Stromal cell of bone marrow (primary cell): ENCODE measurements at regions not wholly inside any gene's neighbourhood (a gene's known extent, or its start where the extent isn't known, plus 50 kb on each side); places are given as distances from the start of the nearest gene placed in this dataset.

Source experiments
- DNase-seq: peaks from one replicate; pipeline ENCODE4 v3.0.0-alpha.2; 2012; ENCODE audit warnings: low read depth

- DNase-seq: no peak
Measured at GRCh38 chr2:240298803-240299709, 136.4 kb upstream of the GPC1 start.

- DNase-seq: no peak
Measured at GRCh38 chr2:240299710-240300068, 135.8 kb upstream of the GPC1 start.

- DNase-seq: no peak
Measured at GRCh38 chr2:240300261-240300821, 135.1 kb upstream of the GPC1 start.

GRCh38 chr2:240300840-240301239 lies 134.6 kb upstream of the GPC1 start:
- DNase-seq: no peak

GRCh38 chr2:240301256-240301795 lies 134.1 kb upstream of the GPC1 start:
- DNase-seq: no peak

GRCh38 chr2:240302041-240302440 lies 133.4 kb upstream of the GPC1 start:
- no peak for DNase-seq

GRCh38 chr2:240302933-240303595 lies 132.4 kb upstream of the GPC1 start:
- DNase-seq: no peak

- no peak for DNase-seq
Measured at GRCh38 chr2:240303896-240304745, 131.3 kb upstream of the GPC1 start.

GRCh38 chr2:240304746-240305161 lies 130.7 kb upstream of the GPC1 start:
- DNase-seq: no peak

- DNase-seq: no peak
Measured at GRCh38 chr2:240305369-240305962, 130.0 kb upstream of the GPC1 start.

GRCh38 chr2:240306185-240306584 lies 129.3 kb upstream of the GPC1 start:
- DNase-seq: no peak

- DNase-seq: no peak
Measured at GRCh38 chr2:240308111-240308651, 127.3 kb upstream of the GPC1 start.

GRCh38 chr2:240309214-240309613 lies 126.2 kb upstream of the GPC1 start:
- DNase-seq: no peak

- no peak for DNase-seq
Measured at GRCh38 chr2:240310201-240310600, 125.3 kb upstream of the GPC1 start.

- no peak for DNase-seq
Measured at GRCh38 chr2:240310645-240311044, 124.8 kb upstream of the GPC1 start.

GRCh38 chr2:240311821-240312220 lies 123.6 kb upstream of the GPC1 start:
- DNase-seq: no peak

- DNase-seq: no peak
Measured at GRCh38 chr2:240319221-240319854, 116.1 kb upstream of the GPC1 start.

GRCh38 chr2:240319855-240320203 lies 115.6 kb upstream of the GPC1 start:
- no peak for DNase-seq

GRCh38 chr2:240320204-240320993 lies 115.1 kb upstream of the GPC1 start:
- DNase-seq: peak; percentile 46
